Upper lobe of left lung (tissue), 4 donors: ENCODE measurements at regions not wholly inside any gene's neighbourhood (a gene's known extent, or its start where the extent isn't known, plus 50 kb on each side); places are given as distances from the start of the nearest gene placed in this dataset.

ENCODE experiments used
- EP300 ChIP-seq, 4 donors: sonication (generic); formaldehyde crosslinking; IDR thresholded peaks; one replicate each; pipeline ENCODE4 v1.5.1; 2017; ENCODE audit warnings: antibody characterized with exemption in 4 of 4, control low read depth in 2 of 4
- POLR2A ChIP-seq, 4 donors: fragments of 450-650 bp; IDR thresholded peaks; one replicate each; pipeline ENCODE4 v1.5.1; 2016 to 2017; ENCODE audit warnings: antibody characterized with exemption in 4 of 4, mild to moderate bottlenecking in 2 of 4
- POLR2AphosphoS5 ChIP-seq, 2 donors: sonication (generic); formaldehyde crosslinking; IDR thresholded peaks; one replicate each; pipeline ENCODE4 v1.5.1; 2017; ENCODE audit warnings: antibody characterized with exemption in 2 of 2
- TF ChIP-seq, protein P1 (sequence below), 6 experiments: fragments of 450-650 bp in 4 of 6; fragments of 200-600 bp in 2 of 6; sonication (generic) in 2 of 6; IDR thresholded peaks; one replicate each; pipeline ENCODE4 v1.5.1; 2016 to 2019; ENCODE audit warnings: antibody characterized with exemption in 6 of 6

DNA sequence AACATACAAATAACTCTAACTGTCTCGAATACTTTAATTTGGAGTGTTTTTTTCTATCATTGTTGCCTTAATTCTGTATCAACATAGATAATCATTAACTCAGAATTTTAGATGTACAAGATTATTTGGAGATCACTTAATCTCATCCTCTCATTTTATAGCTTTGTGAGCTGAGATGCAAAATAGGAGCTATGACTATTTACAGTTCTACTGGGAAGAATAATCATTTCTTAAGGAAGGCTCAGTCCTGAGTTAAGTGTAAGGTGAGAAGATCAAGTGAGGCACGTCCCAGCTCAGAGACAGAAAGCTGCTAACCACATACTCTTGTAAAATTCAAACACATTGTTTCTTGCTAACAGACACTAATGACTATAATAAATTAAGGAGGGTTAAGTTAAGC lies 66.2 kb downstream of the CCDC54 start:
- TF ChIP-seq POLR2A (IDR thresholded peaks at IDR 0.05) (no peak), POLR2AphosphoS5 (IDR thresholded peaks at IDR 0.05) (no peak), EP300 (IDR thresholded peaks at IDR 0.05) (no peak)
- TF ChIP-seq, protein P1, sequence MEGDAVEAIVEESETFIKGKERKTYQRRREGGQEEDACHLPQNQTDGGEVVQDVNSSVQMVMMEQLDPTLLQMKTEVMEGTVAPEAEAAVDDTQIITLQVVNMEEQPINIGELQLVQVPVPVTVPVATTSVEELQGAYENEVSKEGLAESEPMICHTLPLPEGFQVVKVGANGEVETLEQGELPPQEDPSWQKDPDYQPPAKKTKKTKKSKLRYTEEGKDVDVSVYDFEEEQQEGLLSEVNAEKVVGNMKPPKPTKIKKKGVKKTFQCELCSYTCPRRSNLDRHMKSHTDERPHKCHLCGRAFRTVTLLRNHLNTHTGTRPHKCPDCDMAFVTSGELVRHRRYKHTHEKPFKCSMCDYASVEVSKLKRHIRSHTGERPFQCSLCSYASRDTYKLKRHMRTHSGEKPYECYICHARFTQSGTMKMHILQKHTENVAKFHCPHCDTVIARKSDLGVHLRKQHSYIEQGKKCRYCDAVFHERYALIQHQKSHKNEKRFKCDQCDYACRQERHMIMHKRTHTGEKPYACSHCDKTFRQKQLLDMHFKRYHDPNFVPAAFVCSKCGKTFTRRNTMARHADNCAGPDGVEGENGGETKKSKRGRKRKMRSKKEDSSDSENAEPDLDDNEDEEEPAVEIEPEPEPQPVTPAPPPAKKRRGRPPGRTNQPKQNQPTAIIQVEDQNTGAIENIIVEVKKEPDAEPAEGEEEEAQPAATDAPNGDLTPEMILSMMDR (IDR thresholded peaks at IDR 0.05): no peak
